ENCODE measurements at regions not wholly inside any gene's neighbourhood (a gene's known extent, or its start where the extent isn't known, plus 50 kb on each side); places are given as distances from the start of the nearest gene placed in this dataset.
"Not testable (repeated sequence)": the region's sequence is repeated elsewhere in the genome, so short reads cannot be mapped to it uniquely, and the experiment has no call there.

DNA sequence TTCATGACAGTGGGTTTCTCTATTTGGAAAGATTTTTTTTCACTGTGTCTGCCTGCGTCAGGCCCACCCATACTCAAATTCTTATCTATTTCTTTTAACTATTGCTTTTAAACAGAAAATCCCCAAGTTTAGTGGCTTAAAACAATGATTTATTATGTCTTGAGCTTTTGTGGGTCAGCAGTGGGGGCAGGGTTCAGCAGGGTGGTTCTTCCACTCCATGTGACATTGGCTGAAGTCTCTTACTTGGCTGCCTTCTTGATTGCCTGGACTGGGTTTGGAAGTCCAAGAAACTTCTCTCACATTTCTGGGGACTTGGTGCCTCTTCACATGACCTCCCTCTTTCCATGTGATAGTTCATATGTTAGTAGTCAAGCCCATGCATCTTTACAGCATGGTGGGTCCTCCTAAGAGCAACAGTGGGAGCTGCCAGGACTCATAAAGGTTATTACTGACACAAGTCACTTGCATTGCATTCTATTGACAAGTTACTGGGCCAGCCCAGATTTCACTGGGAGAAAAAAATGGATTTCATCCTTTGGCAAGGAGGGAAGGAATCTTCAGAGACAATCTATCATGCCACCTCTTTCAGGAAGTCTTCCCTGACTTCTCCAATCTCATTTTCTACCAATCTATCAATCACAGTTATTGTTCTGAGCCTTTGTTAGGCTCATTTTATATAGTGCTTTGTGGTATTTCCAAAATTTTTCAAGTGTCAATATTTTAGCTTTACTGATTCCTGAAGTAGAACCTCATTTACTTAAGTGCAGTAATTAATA is 436.1 kb downstream of the XYLT1 start:
- TF ChIP-seq, protein P1, sequence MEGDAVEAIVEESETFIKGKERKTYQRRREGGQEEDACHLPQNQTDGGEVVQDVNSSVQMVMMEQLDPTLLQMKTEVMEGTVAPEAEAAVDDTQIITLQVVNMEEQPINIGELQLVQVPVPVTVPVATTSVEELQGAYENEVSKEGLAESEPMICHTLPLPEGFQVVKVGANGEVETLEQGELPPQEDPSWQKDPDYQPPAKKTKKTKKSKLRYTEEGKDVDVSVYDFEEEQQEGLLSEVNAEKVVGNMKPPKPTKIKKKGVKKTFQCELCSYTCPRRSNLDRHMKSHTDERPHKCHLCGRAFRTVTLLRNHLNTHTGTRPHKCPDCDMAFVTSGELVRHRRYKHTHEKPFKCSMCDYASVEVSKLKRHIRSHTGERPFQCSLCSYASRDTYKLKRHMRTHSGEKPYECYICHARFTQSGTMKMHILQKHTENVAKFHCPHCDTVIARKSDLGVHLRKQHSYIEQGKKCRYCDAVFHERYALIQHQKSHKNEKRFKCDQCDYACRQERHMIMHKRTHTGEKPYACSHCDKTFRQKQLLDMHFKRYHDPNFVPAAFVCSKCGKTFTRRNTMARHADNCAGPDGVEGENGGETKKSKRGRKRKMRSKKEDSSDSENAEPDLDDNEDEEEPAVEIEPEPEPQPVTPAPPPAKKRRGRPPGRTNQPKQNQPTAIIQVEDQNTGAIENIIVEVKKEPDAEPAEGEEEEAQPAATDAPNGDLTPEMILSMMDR (IDR thresholded peaks at IDR 0.05; ENCODE audit: control extremely low read depth, extremely low read depth, low read depth, missing control alignments), result no peak
- CTCF ChIA-PET, result no interaction called here
- DNase-seq (ENCODE audit: extremely low spot score), result no peak
- POLR2A ChIA-PET, result no interaction called here

DNA sequence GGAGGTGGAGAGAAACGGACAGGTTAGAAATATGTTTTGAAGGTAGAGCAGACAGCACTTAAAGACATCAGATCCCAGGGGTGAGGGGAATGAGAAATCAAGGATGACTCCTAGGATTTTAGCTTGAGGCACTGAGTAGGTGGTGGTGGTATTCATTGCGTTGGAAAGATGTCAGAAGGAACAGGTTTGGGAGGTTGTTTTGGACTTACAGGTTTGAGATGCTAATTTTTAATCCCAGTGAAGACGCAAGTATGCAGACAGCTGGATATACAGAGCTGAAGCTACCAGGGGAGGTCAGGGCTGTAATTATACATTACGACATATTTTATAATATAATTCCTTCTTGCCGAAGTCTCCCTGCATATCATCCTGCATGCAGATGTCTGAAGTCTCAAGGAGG is 433.3 kb downstream of the XYLT1 start:
- DNase-seq (ENCODE audit: extremely low spot score), result no peak
- ChIA-PET POLR2A (no interaction called here), CTCF (interaction anchor here (0.8 kb wide), 1 partner anchor 11 kb away, joined by 3 read pairs; no protein-coding TSS in a partner anchor)
- TF ChIP-seq, protein P1 (IDR thresholded peaks at IDR 0.05; ENCODE audit: control extremely low read depth, extremely low read depth, low read depth, missing control alignments), result no peak

DNA sequence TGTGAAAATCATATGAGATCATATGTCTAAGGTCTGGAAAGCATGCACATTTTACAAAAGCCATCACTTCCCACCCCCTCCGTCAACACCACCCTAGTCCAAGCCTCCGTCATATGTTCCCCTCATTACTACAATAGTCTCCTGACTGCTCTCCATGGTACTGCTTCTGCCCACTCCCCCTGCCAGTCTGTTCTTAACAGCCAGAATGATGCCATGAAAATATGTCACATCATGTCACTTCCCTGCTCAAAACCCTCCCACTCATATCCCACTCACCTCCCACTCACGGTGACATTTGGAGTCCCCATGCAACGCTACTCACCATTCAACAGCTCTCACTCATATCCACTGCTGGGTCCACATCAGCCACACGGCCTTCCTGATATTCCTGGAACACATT is 432.3 kb downstream of the XYLT1 start:
- TF ChIP-seq, protein P1 (IDR thresholded peaks at IDR 0.05; ENCODE audit: control extremely low read depth, extremely low read depth, low read depth, missing control alignments), result no peak
- ChIA-PET POLR2A (no interaction called here), CTCF (interaction anchor here (1.0 to 1.7 kb wide), 3 partner anchors 9 to 33 kb away, joined by 3 to 6 read pairs (median 5); no protein-coding TSS in a partner anchor)
- no peak for DNase-seq (ENCODE audit: extremely low spot score)

DNA sequence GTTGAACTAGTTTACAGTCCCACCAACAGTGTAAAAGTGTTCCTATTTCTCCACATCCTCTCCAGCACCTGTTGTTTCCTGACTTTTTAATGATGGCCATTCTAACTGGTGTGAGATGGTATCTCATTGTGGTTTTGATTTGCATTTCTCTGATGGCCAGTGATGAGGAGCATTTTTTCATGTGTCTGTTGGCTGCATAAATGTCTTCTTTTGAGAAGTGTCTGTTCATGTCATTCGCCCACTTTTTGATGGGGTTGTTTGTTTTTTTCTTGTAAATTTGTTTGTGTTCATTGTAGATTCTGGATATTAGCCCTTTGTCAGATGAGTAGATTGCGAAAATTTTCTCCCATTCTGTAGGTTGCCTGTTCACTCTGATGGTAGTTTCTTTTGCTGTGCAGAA is 421.7 kb downstream of the XYLT1 start:
- CTCF ChIA-PET; DNase-seq (ENCODE audit: extremely low spot score); POLR2A ChIA-PET: not testable (repeated sequence)

DNA sequence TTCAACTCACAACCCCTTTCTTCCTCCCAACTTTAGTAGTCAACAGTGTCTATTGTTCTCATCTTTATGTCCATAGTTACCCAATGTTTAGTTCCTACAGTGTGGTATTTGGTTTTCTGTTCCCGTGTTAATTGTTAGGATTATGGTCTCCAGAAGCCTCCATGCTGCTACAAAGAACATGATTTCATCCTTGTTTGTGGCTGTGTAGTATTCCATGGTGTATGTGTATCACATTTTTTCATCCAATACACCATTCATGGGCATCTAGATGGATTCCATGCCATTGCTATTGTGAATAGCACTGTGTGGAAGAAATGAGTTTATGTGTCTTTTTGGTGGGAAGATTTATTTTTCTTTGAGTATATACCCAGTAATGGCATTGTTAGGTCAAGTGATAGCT is 420.3 kb downstream of the XYLT1 start:
- TF ChIP-seq, protein P1 (IDR thresholded peaks at IDR 0.05; ENCODE audit: control extremely low read depth, extremely low read depth, low read depth, missing control alignments), result no peak
- DNase-seq (ENCODE audit: extremely low spot score), result no peak
- ChIA-PET POLR2A (no interaction called here), CTCF (interaction anchor here (1.0 kb wide), 1 partner anchor 16 kb away, joined by 3 read pairs; no protein-coding TSS in a partner anchor)
